K562 (cell line): ENCODE measurements at regions not wholly inside any gene's neighbourhood (a gene's known extent, or its start where the extent isn't known, plus 50 kb on each side); places are given as distances from the start of the nearest gene placed in this dataset.

ENCODE experiments used
- ATAC-seq: fragments of 200-7000 bp; cut with Tn5 transposase; 3 replicates; pipeline ENCODE4 v1.9.1; 2020; ENCODE audit warnings: moderate library complexity
- BruUV-seq: library from RNA; stranded (reverse); fragments of 400-500 nt; replicated peaks from 2 replicates; lab custom pipeline; 2021; lab: Mats Ljungman, UMichigan
- CTCF ChIA-PET: fragments of 300-600 bp; formaldehyde crosslinking; extraction: SDS; loops from one replicate; lab custom pipeline; 2021; ENCODE audit warnings: low intra/inter-chr PET ratio; lab: Yijun Ruan, JAX
- POLR2A ChIA-PET: fragments of 300-600, 350-650 bp; sonication (Branson Sonifier 250); formaldehyde crosslinking; extraction: SDS; loops from one replicate; lab custom pipeline; 2021; ENCODE audit warnings: antibody characterized with exemption, inconsistent platforms; lab: Yijun Ruan, JAX
- DNase-seq, 4 experiments: peaks; one replicate each; pipeline versions ENCODE4 v3.0.0 to v3.0.0-alpha.2; 2011 to 2018; ENCODE audit warnings: low spot score in 3 of 4, mixed read lengths in 3 of 4; ENCODE audit errors: extremely low read depth in 1 of 4
- FAIRE-seq: peaks from 2 replicates; lab custom pipeline; 2011; peaks lifted over from hg19 to GRCh38; lab: Jason Lieb, UNC
- H2AFZ ChIP-seq: 2 replicates; pipeline ENCODE4 v1.6.0; 2011; ENCODE audit warnings: low read depth, low read length, control low read depth, inconsistent platforms
- H3K27ac ChIP-seq: fragments of 200-600 bp; 3 replicates; pipeline ENCODE4 v1.8.0; 2011; ENCODE audit warnings: low read depth, mild to moderate bottlenecking, control low read depth, inconsistent platforms, low read length, moderate library complexity, mixed read lengths; ENCODE audit errors: extremely low read depth
- H3K27me3 ChIP-seq, 2 experiments: fragments of 300-600 bp in 1 of 2; 2 replicates in 1 of 2; 3 replicates in 1 of 2; pipeline versions ENCODE4 v1.6.0 to v1.8.0; 2011; ENCODE audit warnings: inconsistent platforms in 2 of 2, low read length in 2 of 2, mild to moderate bottlenecking in 1 of 2, mixed read lengths in 1 of 2, moderate library complexity in 1 of 2; ENCODE audit not compliant: control insufficient read depth in 2 of 2, insufficient read depth in 2 of 2
- H3K36me3 ChIP-seq: fragments of 300-600 bp; 3 replicates; pipeline ENCODE4 v1.8.0; 2011; ENCODE audit warnings: mild to moderate bottlenecking, low read length, inconsistent platforms; ENCODE audit not compliant: control insufficient read depth, insufficient read depth
- H3K4me1 ChIP-seq, 2 experiments: fragments of 200-600 bp in 1 of 2; replicated peaks in 1 of 2; 2 replicates in 1 of 2; 3 replicates in 1 of 2; pipeline versions ENCODE4 v1.5.1 to v1.8.0; 2011; ENCODE audit warnings: inconsistent platforms in 2 of 2, low read length in 2 of 2, mild to moderate bottlenecking in 1 of 2, mixed read lengths in 1 of 2, moderate library complexity in 1 of 2; ENCODE audit not compliant: control insufficient read depth in 2 of 2, insufficient read depth in 2 of 2
- H3K4me2 ChIP-seq: 2 replicates; pipeline ENCODE4 v1.6.1; 2011; ENCODE audit warnings: low read length, control low read depth, inconsistent platforms, mixed read lengths; ENCODE audit not compliant: insufficient read depth
- H3K4me3 ChIP-seq: fragments of 200-600 bp; sonication (generic), shearing (Covaris generic); 2 replicates; pipeline ENCODE4 v1.5.1; 2016; ENCODE audit warnings: control low read depth, inconsistent platforms
- H3K79me2 ChIP-seq: fragments of 200-600 bp; 3 replicates; pipeline ENCODE4 v1.8.0; 2011; ENCODE audit warnings: low read length, inconsistent platforms; ENCODE audit not compliant: control insufficient read depth, insufficient read depth
- H3K9ac ChIP-seq, 2 experiments: 2 replicates each; pipeline versions ENCODE4 v1.6.0 to v1.6.1; 2011; ENCODE audit warnings: low read depth in 2 of 2, low read length in 2 of 2, control low read depth in 1 of 2, inconsistent platforms in 1 of 2, mild to moderate bottlenecking in 1 of 2, mixed read lengths in 1 of 2; ENCODE audit not compliant: insufficient read depth in 1 of 2
- H3K9me1 ChIP-seq: one replicate; pipeline ENCODE4 v1.6.0; 2011; ENCODE audit warnings: inconsistent platforms, mild to moderate bottlenecking, low read length, moderate library complexity; ENCODE audit not compliant: control insufficient read depth, insufficient read depth
- H3K9me3 ChIP-seq: replicated peaks from 2 replicates; pipeline ENCODE4 v1.5.1; 2011; ENCODE audit warnings: low read depth, low read length, inconsistent platforms; ENCODE audit not compliant: control insufficient read depth, insufficient read depth
- H4K20me1 ChIP-seq: replicated peaks from 2 replicates; pipeline ENCODE4 v1.6.1; 2011; ENCODE audit warnings: low read length, inconsistent platforms, mixed read lengths; ENCODE audit not compliant: control insufficient read depth, insufficient read depth
- NFXL1 ChIP-seq: fragments of 450-650 bp; formaldehyde crosslinking; IDR thresholded peaks from 2 replicates; pipeline ENCODE4 v1.4.0; 2021; ENCODE audit warnings: mild to moderate bottlenecking
- ZNF589 ChIP-seq: fragments of 200-800 bp; sonication (Bioruptor generic); IDR thresholded peaks from 2 replicates; pipeline ENCODE4 v1.6.1; 2016; ENCODE audit warnings: low read depth, missing genetic modification characterization, missing compliant biosample characterization
- WGBS: fragments of 100-300 bp; shearing (Covaris generic); methylation state at CpG from one replicate; pipeline ENCODE4 v1.1.6; 2016; ENCODE audit warnings: low coverage, mixed read lengths; ENCODE audit not compliant: insufficient coverage; ENCODE audit errors: missing lambda C conversion rate; 5-methylcytosine and 5-hydroxymethylcytosine counted together
- in situ Hi-C: fragments of 300-500 bp; cut with MboI; formaldehyde crosslinking; loops from 4 replicates; pipeline ENCODE4 v1.15.0; 2018; ENCODE audit warnings: inconsistent platforms, mixed read lengths
- intact Hi-C: fragments of 100-400 bp; cut with micrococcal nuclease; formaldehyde crosslinking; loops from 2 replicates; pipeline ENCODE4 v1.14.2; 2022
- TF ChIP-seq, protein P1 (sequence below), 2 experiments: fragments of 450-650 bp; IDR thresholded peaks; 2 replicates each; pipeline ENCODE4 v1.6.1; 2016; ENCODE audit warnings: mild to moderate bottlenecking in 2 of 2, borderline replicate concordance in 1 of 2, low read depth in 1 of 2, moderate library complexity in 1 of 2

DNA sequence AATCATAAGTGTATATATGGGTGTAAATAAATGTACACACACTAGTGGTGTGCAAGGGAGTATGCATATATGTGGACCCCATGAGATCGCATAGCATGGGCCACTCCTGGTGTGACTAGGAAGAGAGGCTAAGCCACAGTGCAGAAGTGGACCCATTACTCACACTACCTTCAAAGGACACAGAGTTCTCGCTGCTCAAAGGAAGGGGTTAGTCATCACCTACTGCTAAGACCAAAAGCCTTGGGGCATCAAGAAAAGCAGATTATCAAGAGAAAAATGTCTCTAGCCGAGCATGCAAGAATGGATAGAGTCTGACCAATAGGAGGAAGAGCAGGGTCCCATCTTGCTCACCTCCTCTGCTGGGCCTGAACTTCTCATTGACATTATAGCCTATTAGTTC is 195.5 kb downstream of the MAFB start (continued):
- TF ChIP-seq, protein P1, sequence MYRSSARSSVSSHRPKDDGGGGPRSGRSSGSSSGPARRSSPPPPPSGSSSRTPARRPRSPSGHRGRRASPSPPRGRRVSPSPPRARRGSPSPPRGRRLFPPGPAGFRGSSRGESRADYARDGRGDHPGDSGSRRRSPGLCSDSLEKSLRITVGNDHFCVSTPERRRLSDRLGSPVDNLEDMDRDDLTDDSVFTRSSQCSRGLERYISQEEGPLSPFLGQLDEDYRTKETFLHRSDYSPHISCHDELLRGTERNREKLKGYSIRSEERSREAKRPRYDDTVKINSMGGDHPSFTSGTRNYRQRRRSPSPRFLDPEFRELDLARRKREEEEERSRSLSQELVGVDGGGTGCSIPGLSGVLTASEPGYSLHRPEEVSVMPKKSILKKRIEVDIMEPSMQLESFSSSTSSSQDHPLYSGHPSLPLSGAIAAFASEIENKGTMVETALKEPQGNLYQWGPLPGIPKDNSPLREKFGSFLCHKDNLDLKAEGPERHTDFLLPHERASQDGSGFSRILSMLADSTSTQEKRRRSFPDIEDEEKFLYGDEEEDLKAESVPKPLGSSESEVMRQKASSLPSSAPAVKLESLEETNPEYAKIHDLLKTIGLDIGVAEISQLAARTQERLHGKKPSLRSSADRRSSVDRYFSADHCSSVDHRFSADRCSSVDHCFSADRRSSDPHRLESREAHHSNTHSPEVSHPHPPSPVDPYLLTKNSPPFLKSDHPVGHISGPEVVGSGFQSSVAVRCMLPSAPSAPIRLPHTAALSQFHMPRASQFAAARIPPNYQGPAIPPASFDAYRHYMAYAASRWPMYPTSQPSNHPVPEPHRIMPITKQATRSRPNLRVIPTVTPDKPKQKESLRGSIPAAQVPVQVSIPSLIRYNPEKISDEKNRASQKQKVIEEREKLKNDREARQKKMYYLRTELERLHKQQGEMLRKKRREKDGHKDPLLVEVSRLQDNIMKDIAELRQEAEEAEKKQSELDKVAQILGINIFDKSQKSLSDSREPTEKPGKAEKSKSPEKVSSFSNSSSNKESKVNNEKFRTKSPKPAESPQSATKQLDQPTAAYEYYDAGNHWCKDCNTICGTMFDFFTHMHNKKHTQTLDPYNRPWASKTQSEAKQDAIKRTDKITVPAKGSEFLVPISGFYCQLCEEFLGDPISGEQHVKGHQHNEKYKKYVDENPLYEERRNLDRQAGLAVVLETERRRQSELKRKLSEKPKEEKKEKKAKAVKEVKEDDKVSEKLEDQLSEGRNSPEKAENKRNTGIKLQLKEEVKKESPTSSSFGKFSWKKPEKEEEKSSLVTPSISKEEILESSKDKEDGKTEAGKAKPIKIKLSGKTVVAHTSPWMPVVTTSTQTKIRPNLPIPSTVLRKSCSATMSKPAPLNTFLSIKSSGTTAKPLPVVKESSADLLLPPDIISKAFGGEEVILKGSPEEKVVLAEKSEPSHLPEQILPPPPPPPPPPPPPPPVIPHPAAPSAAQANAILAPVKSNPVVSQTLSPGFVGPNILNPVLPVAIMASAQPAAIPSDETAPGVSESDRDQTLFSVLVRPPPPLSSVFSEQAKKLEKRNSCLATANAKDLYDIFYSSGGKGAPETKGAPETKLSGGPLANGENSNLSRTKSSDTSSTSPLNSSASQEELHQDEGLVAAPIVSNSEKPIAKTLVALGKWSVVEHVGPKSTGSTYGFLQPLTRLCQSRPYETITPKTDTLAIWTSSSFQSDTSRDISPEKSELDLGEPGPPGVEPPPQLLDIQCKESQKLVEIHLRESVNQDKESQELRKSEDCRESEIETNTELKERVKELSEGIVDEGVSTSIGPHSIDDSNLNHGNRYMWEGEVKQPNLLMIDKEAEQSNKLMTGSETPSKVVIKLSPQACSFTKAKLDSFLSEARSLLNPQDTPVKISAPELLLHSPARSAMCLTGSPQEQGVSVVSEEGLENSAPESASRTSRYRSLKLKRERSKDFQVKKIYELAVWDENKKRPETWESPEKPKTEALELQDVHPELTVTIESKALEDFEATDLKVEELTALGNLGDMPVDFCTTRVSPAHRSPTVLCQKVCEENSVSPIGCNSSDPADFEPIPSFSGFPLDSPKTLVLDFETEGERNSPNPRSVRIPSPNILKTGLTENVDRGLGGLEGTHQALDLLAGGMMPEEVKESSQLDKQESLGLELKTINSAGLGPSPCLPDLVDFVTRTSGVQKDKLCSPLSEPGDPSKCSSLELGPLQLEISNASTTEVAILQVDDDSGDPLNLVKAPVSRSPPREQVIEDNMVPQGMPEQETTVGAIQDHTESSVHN (IDR thresholded peaks at IDR 0.05; ENCODE audit: borderline replicate concordance in 1 of 2, low read depth in 1 of 2): no peak
- no peak for TF ChIP-seq NFXL1 (CRISPR knock-in tag)

- 0% methylated on average over 4 of the region's 4 CpGs for WGBS
- H3K9ac ChIP-seq: no peak overlapping the region
- H3K4me1 ChIP-seq: peaks cover 0 to under 1% of the 10 kb centered on the region in 2 experiments; a peak in 2 of 5 replicates
- ATAC-seq (no peak), FAIRE-seq (no peak), DNase-seq (no peak)
- POLR2A ChIA-PET: no interaction called here
- H3K27ac ChIP-seq: no peak overlapping the region
- no peak overlapping the region for H2AFZ ChIP-seq
- no peaks in the 10 kb centered on the region for H3K9me3 ChIP-seq
- H3K79me2 ChIP-seq: no peaks in the 10 kb centered on the region
- TF ChIP-seq ZNF589 (CRISPR knock-in tag): no peak
- CTCF ChIA-PET: no interaction called here
- no TSS peak for BruUV-seq
- H3K36me3 ChIP-seq: no peaks in the 10 kb centered on the region
- H3K4me2 ChIP-seq: no peak overlapping the region
- H4K20me1 ChIP-seq: no peaks in the 10 kb centered on the region
- in situ Hi-C loops (no loop called here), intact Hi-C loops (no loop called here)
- no peaks in the 10 kb centered on the region for H3K9me1 ChIP-seq
- H3K27me3 ChIP-seq: no peaks in the 10 kb centered on the region; a peak in 1 of 5 replicates
- no peak overlapping the region for H3K4me3 ChIP-seq
These were observed 196.0 kb downstream of the MAFB start for GRCh38 chr20:40493071-40493470.
